Spleen (tissue), 7 donors: ENCODE measurements at regions not wholly inside any gene's neighbourhood (a gene's known extent, or its start where the extent isn't known, plus 50 kb on each side); places are given as distances from the start of the nearest gene placed in this dataset.

Experiments
- POLR2A ChIP-seq, 3 donors: fragments of 450-650 bp; IDR thresholded peaks; one replicate each; pipeline ENCODE4 v1.5.1; 2017; ENCODE audit warnings: antibody characterized with exemption in 3 of 3, mild to moderate bottlenecking in 1 of 3
- POLR2AphosphoS5 ChIP-seq, 3 donors: sonication (generic); formaldehyde crosslinking; IDR thresholded peaks; one replicate each; pipeline ENCODE4 v1.5.1; 2017; ENCODE audit warnings: antibody characterized with exemption in 3 of 3
- TF ChIP-seq, protein P1 (sequence below), 11 experiments: fragments of 200-600 bp in 7 of 11; fragments of 450-650 bp in 4 of 11; sonication (generic) in 4 of 11; IDR thresholded peaks in 8 of 11; conservative IDR thresholded peaks in 3 of 11; 1 replicate in 7 of 11; 2 replicates in 4 of 11; pipeline versions ENCODE4 v1.4.0 to v1.8.0; 2016 to 2021; ENCODE audit warnings: antibody characterized with exemption in 11 of 11, inconsistent platforms in 4 of 11, mild to moderate bottlenecking in 1 of 11
- donor health status: DM: no; HTN: no; CAD: no; lungs with moderate emphysema.
- donor health status: DM: no; HTN: no; CAD: no.
- donor health status: DM: no; HTN: no; CAD: no.

DNA sequence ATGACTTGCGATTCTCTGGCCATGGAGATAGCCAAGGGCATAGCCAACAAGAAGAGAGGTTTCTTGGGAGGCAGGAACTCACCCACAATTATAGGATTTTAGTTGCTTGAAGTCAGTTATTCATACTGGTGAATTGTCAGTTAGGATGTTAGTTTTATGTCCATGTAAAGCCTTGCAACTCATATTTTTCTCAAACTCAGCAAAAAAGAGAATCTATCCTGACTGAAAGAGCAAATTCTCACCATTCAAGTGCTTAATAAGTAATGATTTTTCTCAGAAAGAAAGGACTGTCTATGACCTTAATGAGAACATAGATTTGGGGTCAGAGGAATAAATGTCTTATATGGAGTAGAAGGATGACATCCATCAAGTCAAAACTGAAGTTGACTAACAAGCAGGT is 934.5 kb downstream of the STPG2 start:
- TF ChIP-seq, protein P1, sequence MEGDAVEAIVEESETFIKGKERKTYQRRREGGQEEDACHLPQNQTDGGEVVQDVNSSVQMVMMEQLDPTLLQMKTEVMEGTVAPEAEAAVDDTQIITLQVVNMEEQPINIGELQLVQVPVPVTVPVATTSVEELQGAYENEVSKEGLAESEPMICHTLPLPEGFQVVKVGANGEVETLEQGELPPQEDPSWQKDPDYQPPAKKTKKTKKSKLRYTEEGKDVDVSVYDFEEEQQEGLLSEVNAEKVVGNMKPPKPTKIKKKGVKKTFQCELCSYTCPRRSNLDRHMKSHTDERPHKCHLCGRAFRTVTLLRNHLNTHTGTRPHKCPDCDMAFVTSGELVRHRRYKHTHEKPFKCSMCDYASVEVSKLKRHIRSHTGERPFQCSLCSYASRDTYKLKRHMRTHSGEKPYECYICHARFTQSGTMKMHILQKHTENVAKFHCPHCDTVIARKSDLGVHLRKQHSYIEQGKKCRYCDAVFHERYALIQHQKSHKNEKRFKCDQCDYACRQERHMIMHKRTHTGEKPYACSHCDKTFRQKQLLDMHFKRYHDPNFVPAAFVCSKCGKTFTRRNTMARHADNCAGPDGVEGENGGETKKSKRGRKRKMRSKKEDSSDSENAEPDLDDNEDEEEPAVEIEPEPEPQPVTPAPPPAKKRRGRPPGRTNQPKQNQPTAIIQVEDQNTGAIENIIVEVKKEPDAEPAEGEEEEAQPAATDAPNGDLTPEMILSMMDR (IDR thresholded peaks at IDR 0.05 in 8 of 11, conservative IDR thresholded peaks at IDR 0.05 in 3 of 11): no peak
- TF ChIP-seq POLR2A (IDR thresholded peaks at IDR 0.05) (no peak), POLR2AphosphoS5 (IDR thresholded peaks at IDR 0.05) (no peak)
